ENCODE measurements at regions not wholly inside any gene's neighbourhood (a gene's known extent, or its start where the extent isn't known, plus 50 kb on each side); places are given as distances from the start of the nearest gene placed in this dataset.

DNA sequence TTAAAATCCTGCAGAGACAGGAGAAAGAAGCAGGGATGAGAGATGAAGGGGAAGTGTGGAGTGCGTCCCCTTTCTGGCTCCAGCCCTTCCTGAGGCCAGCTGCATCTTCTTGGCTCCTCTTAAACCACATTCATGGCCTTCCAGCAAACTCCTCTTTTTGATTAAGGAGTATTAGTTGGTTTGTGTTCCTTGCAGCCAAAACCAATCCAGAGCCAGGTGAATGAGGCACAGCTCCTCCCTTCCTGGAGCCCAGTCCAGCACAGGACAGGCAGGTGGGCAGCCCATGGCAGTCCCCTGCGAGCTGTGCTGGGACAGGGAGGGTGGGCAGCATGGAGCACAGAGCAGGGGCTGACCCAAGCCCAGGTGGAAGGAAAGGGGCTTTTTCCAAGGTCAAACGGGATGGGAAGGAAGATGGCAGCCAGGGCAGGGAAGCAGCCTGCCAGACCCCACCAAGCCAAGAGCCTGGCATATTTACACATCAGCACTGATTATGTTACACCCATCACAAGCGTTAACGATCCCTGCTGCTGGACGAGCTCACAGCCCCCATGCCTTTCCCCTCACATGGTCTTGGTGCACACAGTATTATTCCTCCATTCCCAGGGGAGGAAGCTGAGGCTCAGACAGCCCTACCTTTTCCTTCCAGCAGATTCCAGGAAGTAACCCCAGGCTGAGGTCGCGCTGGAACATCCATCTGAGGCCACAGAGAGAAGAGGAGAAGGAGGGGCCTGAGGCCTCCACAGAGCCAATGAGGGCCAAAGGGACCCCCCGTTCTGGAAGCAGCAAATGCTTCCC is 175.6 kb downstream of the SMAD6 start:
- TF ChIP-seq, protein P1, sequence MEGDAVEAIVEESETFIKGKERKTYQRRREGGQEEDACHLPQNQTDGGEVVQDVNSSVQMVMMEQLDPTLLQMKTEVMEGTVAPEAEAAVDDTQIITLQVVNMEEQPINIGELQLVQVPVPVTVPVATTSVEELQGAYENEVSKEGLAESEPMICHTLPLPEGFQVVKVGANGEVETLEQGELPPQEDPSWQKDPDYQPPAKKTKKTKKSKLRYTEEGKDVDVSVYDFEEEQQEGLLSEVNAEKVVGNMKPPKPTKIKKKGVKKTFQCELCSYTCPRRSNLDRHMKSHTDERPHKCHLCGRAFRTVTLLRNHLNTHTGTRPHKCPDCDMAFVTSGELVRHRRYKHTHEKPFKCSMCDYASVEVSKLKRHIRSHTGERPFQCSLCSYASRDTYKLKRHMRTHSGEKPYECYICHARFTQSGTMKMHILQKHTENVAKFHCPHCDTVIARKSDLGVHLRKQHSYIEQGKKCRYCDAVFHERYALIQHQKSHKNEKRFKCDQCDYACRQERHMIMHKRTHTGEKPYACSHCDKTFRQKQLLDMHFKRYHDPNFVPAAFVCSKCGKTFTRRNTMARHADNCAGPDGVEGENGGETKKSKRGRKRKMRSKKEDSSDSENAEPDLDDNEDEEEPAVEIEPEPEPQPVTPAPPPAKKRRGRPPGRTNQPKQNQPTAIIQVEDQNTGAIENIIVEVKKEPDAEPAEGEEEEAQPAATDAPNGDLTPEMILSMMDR (conservative IDR thresholded peaks at IDR 0.05 in 1 of 2, IDR thresholded peaks at IDR 0.05 in 1 of 2; ENCODE audit: extremely low read depth in 1 of 2, insufficient read depth in 1 of 2, low read depth in 1 of 2, low read length in 2 of 2) = no peak
- no peak for TF ChIP-seq EZH2 (IDR thresholded peaks at IDR 0.05; ENCODE audit: borderline replicate concordance, low read length)

Data from mammary epithelial cell (primary cell).